Activated CD8-positive, alpha-beta memory T cell treated with anti-CD3 and anti-CD28 coated beads for 1 hour (primary cell): ENCODE measurements at regions not wholly inside any gene's neighbourhood (a gene's known extent, or its start where the extent isn't known, plus 50 kb on each side); places are given as distances from the start of the nearest gene placed in this dataset.

Source experiments
- DNase-seq, 2 donors: peaks; one replicate each; pipeline ENCODE4 v3.0.0-alpha.2; 2020; ENCODE audit warnings: low read depth in 1 of 2; ENCODE audit errors: extremely low read depth in 1 of 2

DNA sequence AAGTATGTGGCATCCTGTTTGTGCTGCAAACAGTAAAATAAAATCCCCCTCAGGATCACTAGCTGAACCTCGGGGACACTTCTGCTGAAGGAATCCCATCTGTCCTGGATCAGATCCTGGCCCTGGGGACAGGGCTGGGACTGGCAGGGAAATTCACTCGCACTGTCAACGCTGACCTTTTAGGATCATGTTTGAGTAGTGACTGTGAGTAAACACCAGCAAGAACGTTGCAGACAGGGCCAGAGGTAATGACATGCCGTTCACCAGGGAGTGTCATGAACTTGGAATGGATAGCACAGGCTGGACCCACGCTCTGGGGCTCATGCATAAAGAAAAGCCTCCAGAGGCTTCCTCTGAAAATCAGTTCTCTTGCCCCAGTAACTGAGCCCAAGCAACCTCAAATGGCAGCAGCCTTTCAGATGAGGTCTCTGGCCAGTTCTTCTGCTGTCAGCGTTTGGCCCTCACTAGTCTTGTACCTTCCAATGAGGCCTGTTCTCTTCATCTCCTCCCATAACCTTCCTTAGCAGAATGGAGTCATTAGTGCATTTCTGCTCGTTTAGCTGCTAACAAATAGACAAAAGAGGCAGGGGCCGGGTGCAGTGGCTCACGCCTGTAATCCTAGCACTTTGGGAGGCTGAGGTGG is 51.0 kb upstream of the BARX2 start:
- DNase-seq, result no peak

DNA sequence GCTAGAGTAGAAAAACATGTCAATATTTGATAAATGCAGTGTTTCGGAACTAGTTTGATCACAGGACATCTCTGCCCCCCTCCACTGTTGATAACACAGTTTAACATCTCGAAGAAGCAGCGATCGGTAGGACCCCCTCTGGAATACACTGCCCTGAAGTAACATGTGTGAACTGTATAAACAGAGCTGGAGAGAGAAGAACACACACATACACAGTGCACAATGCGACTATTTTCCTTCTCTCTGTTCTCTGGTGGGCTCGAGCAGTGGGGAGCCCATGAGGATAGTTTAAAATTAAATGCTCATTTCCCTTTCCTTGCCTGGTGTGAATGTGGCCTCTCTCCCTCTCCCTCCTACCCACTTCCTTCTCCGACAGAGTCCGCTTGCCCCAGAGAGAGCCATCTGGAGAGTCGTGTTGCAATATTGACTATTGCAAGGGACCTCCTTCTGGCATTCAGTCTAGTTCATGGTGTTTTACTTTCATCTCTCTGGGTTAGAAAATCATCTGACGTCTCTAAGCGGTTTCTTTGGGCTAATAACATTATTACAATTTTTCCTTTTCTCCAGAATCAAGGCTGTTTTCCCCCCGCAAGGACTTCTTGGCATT is 51.6 kb upstream of the BARX2 start:
- DNase-seq, result no peak

DNA sequence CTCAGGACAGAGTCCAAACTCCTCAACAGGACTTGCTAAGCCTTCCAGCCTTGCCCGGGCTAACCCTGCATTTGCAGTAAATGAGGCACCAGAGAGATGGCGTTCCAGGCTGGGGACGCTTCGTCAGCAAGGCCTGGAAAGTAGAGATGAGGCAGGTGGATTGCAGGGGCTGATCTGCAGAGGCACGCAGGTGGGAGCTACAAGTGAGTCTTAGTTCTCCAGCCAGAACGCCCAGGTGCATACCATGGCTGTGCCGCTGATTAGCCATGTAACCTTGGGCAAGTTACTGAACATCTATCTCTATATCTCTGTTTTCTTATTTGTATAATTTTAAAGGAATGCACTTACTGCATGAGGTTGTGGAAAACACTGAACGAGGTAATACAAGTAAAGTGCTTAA is 52.7 kb upstream of the BARX2 start:
- DNase-seq, result no peak

DNA sequence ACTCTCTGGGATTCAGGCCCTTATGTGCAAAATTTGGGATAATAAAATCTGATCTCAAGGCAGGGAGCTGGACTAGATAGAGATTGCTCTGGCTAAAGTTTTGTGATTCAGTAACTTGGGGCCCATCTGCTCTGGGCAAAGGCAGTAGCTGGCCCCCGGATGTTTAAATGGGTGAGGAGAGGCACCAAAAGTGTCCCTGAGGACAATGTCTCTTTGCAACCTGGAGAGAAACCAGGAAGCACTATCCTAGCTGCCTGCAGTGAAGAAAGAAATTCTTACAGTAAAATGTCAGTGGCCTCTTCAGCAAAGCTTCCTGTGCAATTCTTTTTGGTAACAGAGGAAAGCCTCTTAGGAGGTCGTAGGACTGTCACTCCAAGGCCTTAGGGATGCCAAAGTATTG is 54.6 kb upstream of the BARX2 start:
- no peak for DNase-seq

DNA sequence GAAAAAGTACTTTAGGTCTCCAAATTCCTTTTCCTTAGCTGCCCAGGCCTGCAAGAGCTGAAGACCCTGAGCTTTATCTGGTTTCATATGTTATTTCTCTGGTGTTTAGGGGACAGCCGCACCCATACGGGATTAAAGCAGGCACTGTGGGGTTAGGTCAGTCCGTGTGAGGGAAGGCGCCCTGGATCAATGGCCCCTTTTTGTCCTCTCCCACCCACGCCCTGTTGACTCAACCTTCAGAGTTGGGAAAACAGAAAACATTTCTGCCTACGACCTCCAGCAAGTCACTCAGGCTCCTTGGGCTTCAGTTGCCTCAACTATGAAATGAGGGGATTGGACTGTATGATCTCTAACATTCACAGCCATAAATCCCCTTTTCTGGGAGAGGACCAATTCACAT is 55.2 kb upstream of the BARX2 start:
- no peak for DNase-seq

DNA sequence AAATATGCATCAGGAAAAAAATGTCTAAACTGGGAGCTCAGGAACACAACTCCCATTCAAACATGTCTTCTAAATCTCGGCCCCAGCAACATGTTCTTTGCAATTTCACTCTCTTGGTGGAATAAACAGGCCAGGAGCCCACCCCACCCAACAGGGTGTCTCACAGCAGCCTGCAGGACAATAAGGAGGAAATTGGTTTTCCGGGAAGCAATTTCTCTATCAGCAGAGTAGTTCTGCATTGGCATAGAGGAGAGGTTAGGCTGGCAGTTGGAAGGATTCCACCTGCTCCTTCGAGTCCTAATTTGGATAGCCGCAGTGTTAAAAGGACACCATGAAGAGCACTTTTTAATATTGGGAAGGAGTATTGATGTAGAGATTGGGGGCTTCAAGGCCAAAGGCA is 55.9 kb upstream of the BARX2 start:
- DNase-seq, result no peak

DNA sequence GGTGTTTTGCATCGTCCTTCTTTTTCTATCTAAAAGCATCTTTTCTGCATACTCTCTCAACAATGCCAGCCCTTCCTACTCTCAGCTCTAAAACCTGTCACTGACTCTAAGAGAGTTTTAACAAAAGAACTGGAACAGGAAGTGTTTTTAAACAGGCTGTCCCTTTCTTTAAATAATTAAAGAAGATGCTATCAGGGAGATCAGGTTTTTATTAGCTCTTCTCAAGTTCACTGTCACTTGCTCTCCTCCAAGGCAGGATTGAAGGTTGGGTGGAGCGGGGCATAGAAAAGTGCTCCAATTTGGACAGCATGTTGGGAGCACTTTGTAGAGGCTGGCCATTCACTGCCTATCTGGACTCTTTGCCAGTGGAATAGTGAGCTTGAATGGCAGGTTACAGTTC is 56.4 kb upstream of the BARX2 start:
- no peak for DNase-seq

DNA sequence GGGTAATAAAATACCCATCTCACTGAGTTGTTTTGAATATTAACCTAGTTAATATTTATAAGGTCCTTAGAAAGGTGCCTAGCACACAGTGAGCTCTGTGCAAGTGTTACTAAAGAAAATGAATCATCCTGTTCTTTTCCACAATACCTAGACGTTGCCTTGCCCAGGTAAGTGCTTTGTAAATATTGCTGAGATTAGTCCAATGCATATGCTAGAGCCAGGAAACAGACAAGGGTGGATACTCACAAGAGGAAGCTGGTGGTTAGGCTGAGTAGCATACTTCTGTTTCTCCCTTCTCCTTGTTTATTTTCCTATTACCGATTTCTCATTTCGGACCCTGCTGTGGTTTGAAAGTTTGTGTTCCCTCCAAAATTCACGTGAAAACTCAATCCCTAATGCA is 58.1 kb upstream of the BARX2 start:
- no peak for DNase-seq

DNA sequence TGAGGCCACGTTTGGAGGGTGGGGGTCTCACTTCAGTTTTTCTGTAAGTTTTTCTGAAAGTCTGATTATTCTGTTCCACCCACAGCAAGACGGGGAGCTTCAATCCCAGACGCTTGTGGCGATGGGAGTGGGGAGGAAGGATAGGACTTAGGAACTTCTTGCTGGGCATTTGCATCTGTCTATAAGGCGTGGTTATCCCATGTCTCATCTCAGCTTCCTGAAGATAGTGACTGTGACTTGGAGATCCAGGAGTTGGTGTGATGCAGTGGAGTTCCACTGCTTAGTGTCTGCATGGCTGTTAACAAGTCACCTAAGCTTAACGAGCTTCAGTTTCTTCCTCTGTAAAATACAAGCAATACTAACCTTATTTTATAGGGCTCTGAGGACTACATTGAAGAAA is 58.9 kb upstream of the BARX2 start:
- no peak for DNase-seq

DNA sequence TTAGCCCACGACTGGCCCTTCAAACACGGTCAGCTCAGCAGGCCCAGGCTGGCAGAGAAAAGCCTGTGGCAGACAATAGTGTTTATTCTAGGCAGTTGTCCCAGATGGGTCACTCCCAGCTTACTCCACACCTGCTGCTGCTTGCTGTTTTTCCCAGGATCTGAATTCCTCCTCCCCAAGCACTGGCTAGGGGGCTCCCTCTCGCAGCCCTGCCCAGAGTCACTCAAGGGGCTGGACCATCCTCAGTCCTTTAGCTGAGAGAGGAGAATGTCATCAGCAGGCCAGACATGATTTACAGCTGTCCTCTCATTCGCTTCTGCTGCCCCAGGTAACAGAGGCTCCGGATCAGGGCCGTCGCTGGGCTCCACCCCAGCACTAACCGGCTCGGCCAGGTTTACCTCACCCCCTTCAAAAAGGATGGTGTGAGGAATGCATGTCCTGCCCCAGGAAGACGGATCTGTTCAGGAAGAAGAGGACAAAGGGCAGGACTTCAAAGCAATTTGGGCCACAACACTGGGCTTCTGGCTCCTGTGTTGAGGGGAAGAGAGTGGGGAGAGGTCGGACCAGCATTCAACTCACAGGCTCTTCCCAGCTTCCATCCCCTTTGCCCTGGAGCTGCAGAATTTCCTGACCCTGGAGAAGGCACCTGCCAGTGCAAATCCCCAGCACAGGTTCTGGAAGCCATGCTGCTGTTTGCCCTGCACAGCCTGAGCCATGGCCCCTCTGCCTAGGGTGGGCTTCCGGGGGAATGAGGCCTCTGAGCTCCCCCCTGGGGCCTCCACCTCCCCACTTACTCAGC is 59.7 kb upstream of the BARX2 start:
- DNase-seq, result no peak

DNA sequence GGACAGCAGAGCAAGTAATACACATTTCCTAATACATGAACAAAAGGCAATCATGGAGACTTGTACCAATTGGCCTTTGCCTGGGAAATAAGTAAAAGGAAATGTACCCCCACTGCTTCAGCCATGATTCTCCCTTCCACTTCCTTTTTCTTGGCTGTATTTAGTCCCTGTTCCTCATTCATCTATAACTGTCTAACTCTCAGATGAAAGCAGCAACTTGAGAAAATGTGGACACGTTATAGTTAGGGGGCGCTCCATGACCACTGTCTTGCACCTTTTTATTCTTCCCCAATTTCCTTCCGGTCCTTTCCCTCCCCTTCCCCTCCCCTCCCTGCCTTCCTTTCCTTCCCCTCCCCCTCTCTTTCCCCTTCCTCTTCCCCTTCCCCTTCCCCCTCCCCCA is 61.3 kb upstream of the BARX2 start:
- DNase-seq, result no peak

DNA sequence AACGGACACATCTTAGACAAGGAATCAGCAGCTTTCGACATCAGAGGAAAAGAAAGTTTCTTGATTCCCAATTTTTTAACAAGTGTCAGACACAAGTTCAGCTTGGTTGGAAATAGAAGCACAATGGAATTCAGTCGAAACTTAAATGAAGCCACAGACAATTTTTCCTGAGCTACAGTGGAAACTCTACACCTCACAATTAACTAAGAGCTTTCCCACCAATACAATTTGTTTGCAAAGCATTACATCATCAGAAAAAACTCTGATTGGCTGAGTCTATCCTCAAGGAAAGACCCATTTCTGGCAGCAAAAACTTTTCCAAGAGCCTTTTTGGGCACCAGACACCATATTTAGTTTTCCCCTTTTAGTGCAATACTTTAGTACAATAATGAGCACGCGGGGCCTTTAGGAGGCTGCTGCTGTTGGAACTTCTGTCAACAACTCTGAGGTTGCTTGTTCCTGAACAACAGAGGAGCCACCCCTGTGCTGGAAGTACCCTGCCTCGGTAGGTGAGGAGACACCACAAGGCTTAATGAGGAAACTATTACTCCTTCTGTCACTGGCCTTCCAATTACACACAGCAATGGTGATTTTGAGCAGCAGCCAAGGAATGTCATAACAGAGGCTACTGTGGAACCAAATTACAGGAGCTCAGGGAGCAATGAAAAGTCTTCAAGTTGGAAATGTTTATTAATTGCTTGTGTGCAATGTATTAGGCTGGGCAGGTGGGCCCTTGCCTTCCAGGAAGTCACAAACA is 61.9 kb upstream of the BARX2 start:
- DNase-seq, result no peak

DNA sequence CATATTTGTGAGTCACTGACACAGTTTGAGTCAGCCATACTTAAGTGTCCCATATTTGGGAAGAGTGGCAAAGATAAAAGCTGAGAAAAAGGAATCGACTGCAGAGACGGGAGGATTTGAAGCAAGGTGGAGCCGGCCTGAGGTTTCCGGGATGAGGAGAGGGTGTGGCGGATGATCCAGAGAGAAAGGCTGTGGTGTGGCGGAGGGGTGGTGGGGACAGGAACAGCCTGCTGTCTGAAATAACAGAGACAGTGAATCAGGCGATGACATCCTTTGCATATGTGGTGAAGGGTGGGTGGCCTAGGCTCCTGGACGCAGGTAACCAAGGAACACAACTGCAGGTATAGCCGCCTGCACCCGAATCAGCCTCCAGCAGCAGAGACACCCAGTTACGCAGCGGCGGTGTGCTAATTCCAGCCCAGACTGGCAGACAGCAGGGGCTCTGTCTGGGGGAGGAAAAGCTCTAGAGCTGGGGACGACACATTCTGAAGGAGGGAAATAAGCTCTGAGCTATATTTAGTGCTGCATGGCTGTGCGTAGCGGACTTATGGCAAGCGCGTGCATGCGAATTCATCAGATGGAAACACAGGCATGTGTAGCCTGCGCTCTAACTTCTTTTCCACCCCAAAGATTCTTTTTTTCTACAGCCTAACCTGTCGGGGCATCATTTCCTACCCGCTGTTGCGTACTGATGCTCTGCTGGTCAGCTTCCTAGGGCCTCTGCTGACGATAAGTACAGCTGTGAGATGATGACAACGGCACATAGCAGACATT is 62.7 kb upstream of the BARX2 start:
- no peak for DNase-seq

DNA sequence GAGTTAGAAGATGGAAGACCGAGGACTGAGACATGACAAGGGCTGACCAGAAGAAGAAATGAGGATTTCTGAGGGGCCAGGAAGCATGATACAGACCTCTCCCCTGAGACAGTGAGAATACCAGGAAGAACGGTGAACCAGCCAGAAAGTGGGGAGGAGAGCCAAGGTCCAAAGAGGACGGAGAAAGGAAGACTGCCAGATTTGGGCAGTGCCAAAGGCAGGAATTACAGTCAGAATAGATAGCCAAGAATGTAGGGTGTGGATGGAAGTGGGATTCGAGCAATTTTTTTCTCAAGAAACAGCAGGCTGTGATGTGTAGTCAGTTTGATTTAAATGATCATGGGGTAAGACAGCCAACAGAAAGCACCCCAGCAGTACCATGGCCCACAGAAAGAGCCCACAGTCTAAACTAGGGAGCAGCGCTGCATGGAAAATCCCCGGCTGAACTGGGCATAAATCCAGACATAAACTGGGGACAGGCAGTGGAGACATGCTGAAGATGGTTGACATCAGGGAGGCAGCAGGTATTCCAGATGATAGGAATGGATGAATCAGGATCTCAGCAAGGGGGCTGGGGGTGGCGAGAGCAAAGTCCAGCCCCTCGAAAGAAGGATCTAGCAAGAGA is 67.3 kb upstream of the BARX2 start:
- DNase-seq, result no peak

DNA sequence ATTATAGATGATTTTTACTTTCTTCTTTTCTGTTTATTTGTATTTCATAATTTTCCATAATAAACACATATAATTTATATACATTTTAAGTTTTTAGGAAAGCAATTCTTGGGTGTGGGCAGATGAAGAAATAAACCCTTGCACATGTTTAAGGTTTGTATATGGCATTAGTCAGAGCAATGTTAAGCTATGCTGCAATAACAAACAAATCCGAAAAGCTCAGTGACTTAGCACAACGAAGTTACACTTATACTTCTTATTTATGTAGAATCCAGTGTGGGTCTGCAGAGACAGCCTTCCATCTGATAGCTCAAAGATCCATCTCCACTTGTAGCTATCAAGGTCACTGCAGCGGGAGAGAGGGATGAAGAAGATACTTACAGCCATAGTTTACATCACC is 68.5 kb upstream of the BARX2 start:
- DNase-seq, result no peak

DNA sequence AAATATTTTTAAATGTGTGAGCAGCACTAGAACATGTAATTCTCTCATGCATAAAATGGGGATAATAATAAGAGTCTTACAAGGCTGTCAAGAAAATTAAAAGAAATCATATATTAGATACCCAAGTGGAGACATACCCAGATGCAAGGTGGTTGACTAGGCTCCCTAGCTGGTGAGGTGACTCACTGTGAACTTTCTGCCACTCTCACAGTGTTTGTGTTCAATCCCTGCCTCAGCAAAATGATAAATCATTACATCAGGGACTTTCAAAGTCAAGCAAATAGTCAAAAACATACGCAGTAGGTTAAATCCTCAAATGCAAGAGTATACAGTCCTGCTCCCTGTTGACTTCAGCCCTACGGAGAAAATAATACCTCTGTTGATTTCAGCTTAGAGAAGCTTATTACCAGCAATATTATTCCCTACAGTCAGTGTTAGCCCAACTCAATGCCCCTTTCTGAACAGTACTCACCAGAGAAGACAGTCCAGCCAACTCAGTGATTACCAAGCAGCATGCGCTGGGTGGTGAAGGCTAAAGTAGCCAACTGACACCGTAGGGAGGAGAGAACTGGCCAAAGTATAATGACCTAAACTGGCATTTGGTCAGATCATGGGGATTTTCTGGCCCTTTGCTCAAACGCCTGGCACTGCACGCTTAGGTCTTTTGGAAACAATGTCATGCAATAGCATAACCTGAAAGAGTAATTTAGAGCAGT is 73.1 kb upstream of the BARX2 start:
- DNase-seq, result no peak

DNA sequence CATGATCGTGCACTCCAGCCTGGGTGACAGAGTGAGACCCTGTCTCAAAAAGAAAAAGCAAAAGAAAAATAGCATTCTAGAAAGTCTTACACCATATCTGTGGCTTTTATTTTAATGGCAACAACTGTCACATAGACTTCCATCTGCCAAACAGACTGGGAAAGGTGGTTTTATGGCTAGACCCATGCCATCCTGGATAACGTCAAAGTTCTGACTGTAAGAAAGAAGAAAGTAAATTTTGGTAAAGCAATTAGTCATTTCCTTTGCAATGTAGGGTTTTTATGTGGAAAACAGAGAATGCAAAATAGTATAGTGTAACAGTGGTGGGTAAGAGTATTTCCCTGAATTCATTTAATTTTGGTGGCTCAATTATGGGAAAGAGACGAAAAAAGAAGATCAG is 75.5 kb upstream of the BARX2 start:
- DNase-seq, result no peak

DNA sequence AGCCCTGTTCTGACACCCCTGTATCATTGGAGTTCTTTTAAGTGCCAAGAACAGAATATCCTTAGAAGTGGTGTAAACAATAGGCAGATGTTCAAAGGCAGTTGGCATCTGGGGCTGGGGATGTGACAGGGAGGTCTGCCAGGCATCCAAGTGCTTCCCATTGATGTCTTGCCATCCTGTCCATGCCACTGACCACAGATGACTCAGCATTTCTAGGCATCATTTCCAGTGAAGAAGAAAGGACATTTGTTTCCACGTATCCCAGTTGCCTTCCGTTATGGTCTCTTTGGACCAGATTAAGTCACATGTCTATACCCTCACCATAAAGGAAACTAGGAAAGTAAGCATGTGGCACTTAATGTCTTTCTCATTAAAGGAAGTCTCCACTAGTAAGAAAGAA is 76.7 kb upstream of the BARX2 start:
- no peak for DNase-seq

DNA sequence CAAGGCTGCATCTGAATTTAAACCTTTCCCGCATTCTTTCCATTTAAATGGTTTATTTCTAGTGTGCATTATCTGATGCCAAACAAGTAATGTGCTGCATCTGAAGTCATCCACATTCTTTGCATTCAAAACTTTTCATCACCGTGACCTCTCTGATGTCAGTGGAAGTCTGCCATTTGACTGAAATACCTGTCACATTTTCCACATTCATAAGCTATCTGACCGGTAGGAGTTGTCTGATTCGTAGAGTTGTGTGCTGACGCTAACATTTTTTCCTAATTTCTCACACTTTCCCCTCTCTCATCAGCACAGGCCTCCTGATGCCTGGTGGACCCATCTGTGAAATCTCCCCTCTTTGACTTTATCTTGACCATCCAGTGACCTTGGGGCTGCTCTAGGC is 79.9 kb upstream of the BARX2 start:
- no peak for DNase-seq

DNA sequence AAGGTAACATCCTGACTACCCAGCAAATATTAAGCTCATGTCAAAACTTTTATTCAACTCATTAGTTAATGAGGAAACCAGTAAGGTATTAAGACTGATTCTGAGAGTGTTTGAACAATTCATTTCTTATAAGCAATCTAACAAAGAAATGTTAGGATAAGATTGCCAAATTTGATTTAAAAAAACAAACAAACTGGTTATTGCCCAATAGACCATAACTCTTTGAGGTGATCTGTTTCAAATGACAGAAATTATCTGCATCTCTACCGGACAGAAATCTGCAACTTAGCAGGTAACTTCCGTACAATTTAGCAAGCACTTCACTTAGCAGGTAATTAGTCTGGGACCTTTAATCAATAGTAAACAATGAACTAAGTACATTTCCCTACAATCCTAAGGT is 82.9 kb upstream of the BARX2 start:
- no peak for DNase-seq
